Naive thymus-derived CD8-positive, alpha-beta T cell (primary cell): ENCODE measurements at regions not wholly inside any gene's neighbourhood (a gene's known extent, or its start where the extent isn't known, plus 50 kb on each side); places are given as distances from the start of the nearest gene placed in this dataset.

Experiments
- ATAC-seq, 2 donors: fragments of 150-1000 bp; cut with Tn5 transposase in 1 of 2; sonication (Bioruptor Pico), chemical (Tn5 transposase) in 1 of 2; 1 replicate in 1 of 2; 2 replicates in 1 of 2; pipeline ENCODE4 v1.10.0; 2021; ENCODE audit warnings: mild to moderate bottlenecking in 2 of 2, moderate library complexity in 2 of 2
- POLR2A ChIA-PET: fragments of 350-600 bp; sonication (Branson Sonifier 250); formaldehyde crosslinking; loops from one replicate; lab custom pipeline; 2021; ENCODE audit warnings: antibody characterized with exemption; lab: Charles Lee
- DNase-seq, 10 donors: peaks; one replicate each; pipeline versions ENCODE4 v3.0.0 to v3.0.0-alpha.2; 2020 to 2022
- H3K27ac Mint-ChIP-seq, 10 donors: one replicate each; pipeline ENCODE4 v1.8.0; 2020 to 2022; ENCODE audit warnings: mild to moderate bottlenecking in 10 of 10, mixed read lengths in 10 of 10, moderate library complexity in 4 of 10, inconsistent platforms in 1 of 10
- H3K27me3 Mint-ChIP-seq, 5 donors: one replicate each; pipeline ENCODE4 v1.8.0; 2021 to 2022; ENCODE audit warnings: mixed read lengths in 5 of 5
- H3K36me3 Mint-ChIP-seq, 3 donors: one replicate each; pipeline ENCODE4 v1.8.0; 2020 to 2022; ENCODE audit warnings: mixed read lengths in 3 of 3, mild to moderate bottlenecking in 2 of 3, inconsistent platforms in 1 of 3
- H3K4me1 Mint-ChIP-seq, 4 donors: one replicate each; pipeline ENCODE4 v1.8.0; 2021 to 2022; ENCODE audit warnings: mixed read lengths in 4 of 4
- H3K4me3 Mint-ChIP-seq, 10 donors: one replicate each; pipeline ENCODE4 v1.8.0; 2020 to 2022; ENCODE audit warnings: mild to moderate bottlenecking in 10 of 10, mixed read lengths in 10 of 10, moderate library complexity in 6 of 10, inconsistent platforms in 1 of 10
- H3K9me3 Mint-ChIP-seq, 9 donors: one replicate each; pipeline ENCODE4 v1.8.0; 2020 to 2022; ENCODE audit warnings: mixed read lengths in 9 of 9, mild to moderate bottlenecking in 3 of 9, inconsistent platforms in 1 of 9, moderate library complexity in 1 of 9

- no peaks in the 10 kb centered on the region for H3K4me1 Mint-ChIP-seq
- POLR2A ChIA-PET = no interaction called here
- no peak overlapping the region for H3K27ac Mint-ChIP-seq
- DNase-seq (no peak), ATAC-seq (no peak)
- no peaks in the 10 kb centered on the region for H3K36me3 Mint-ChIP-seq
- H3K4me3 Mint-ChIP-seq = no peak overlapping the region
- peaks cover 0 to 22% (median 10%) of the 10 kb centered on the region in 9 donors for H3K9me3 Mint-ChIP-seq
- no peaks in the 10 kb centered on the region for H3K27me3 Mint-ChIP-seq
Observed at GRCh38 chr14:42027271-42027670, 420.6 kb downstream of the LRFN5 start.

GRCh38 chr14:42023452-42023851 is 416.8 kb downstream of the LRFN5 start:
- DNase-seq (no peak), ATAC-seq (no peak)
- Mint-ChIP-seq H3K9me3 (peaks cover 0 to 30% (median 8%) of the 10 kb centered on the region in 9 donors), H3K27me3 (no peaks in the 10 kb centered on the region), H3K36me3 (no peaks in the 10 kb centered on the region), H3K4me1 (no peaks in the 10 kb centered on the region), H3K4me3 (no peak overlapping the region), H3K27ac (no peak overlapping the region)
- POLR2A ChIA-PET = no interaction called here

- Mint-ChIP-seq H3K9me3 (peaks cover 0 to 23% (median 9%) of the 10 kb centered on the region in 9 donors), H3K36me3 (peaks cover 0 to 3% (median 0%) of the 10 kb centered on the region in 3 donors), H3K4me3 (no peak overlapping the region), H3K4me1 (no peaks in the 10 kb centered on the region), H3K27ac (no peak overlapping the region), H3K27me3 (peaks cover 0 to 3% (median 0%) of the 10 kb centered on the region in 5 donors)
- DNase-seq (no peak), ATAC-seq (no peak)
- POLR2A ChIA-PET = no interaction called here
Observed at GRCh38 chr14:42014301-42014700, 407.6 kb downstream of the LRFN5 start.

GRCh38 chr14:42013559-42013958 is 406.9 kb downstream of the LRFN5 start:
- POLR2A ChIA-PET = no interaction called here
- no peak overlapping the region for H3K4me3 Mint-ChIP-seq
- peaks cover 0 to 3% (median 0%) of the 10 kb centered on the region in 3 donors for H3K36me3 Mint-ChIP-seq
- no peak for ATAC-seq
- H3K9me3 Mint-ChIP-seq = peaks cover 0 to 18% (median 5%) of the 10 kb centered on the region in 9 donors
- DNase-seq = no peak
- H3K27me3 Mint-ChIP-seq = peaks cover 0 to 3% (median 0%) of the 10 kb centered on the region in 5 donors
- no peaks in the 10 kb centered on the region for H3K4me1 Mint-ChIP-seq
- no peak overlapping the region for H3K27ac Mint-ChIP-seq

GRCh38 chr14:42013153-42013552 is 406.5 kb downstream of the LRFN5 start:
- POLR2A ChIA-PET = no interaction called here

GRCh38 chr14:42011221-42011620 is 404.5 kb downstream of the LRFN5 start:
- peaks cover 0 to 3% (median 0%) of the 10 kb centered on the region in 5 donors for H3K27me3 Mint-ChIP-seq
- H3K4me1 Mint-ChIP-seq = no peaks in the 10 kb centered on the region
- H3K36me3 Mint-ChIP-seq = no peaks in the 10 kb centered on the region
- POLR2A ChIA-PET = no interaction called here
- ATAC-seq = no peak
- H3K27ac Mint-ChIP-seq = no peak overlapping the region
- DNase-seq = no peak
- H3K9me3 Mint-ChIP-seq = peaks cover 0 to 12% (median 5%) of the 10 kb centered on the region in 9 donors
- H3K4me3 Mint-ChIP-seq = no peak overlapping the region

More at GRCh38 chr14:42013153-42013552, 406.5 kb downstream of the LRFN5 start:
- H3K36me3 Mint-ChIP-seq = peaks cover 0 to 3% (median 0%) of the 10 kb centered on the region in 3 donors
- peaks cover 0 to 3% (median 0%) of the 10 kb centered on the region in 5 donors for H3K27me3 Mint-ChIP-seq
- ATAC-seq (no peak), DNase-seq (no peak)
- no peak overlapping the region for H3K27ac Mint-ChIP-seq
- peaks cover 0 to 21% (median 5%) of the 10 kb centered on the region in 9 donors for H3K9me3 Mint-ChIP-seq
- no peaks in the 10 kb centered on the region for H3K4me1 Mint-ChIP-seq
- H3K4me3 Mint-ChIP-seq = no peak overlapping the region

GRCh38 chr14:42004321-42004720 is 397.6 kb downstream of the LRFN5 start:
- H3K36me3 Mint-ChIP-seq = no peaks in the 10 kb centered on the region
- no peak overlapping the region for H3K4me3 Mint-ChIP-seq
- H3K4me1 Mint-ChIP-seq = no peaks in the 10 kb centered on the region
- no peaks in the 10 kb centered on the region for H3K27me3 Mint-ChIP-seq
- no peak for DNase-seq
- no peak overlapping the region for H3K27ac Mint-ChIP-seq
- POLR2A ChIA-PET = no interaction called here
- no peak for ATAC-seq
- H3K9me3 Mint-ChIP-seq = peaks cover 0 to 3% (median 0%) of the 10 kb centered on the region in 9 donors

GRCh38 chr14:42002141-42002540 is 395.5 kb downstream of the LRFN5 start:
- ATAC-seq (no peak), DNase-seq (no peak)
- H3K9me3 Mint-ChIP-seq = peaks cover 0 to 2% (median 0%) of the 10 kb centered on the region in 9 donors
- H3K27me3 Mint-ChIP-seq = no peaks in the 10 kb centered on the region
- no peaks in the 10 kb centered on the region for H3K36me3 Mint-ChIP-seq
- no peaks in the 10 kb centered on the region for H3K4me1 Mint-ChIP-seq
- no peak overlapping the region for H3K27ac Mint-ChIP-seq
- POLR2A ChIA-PET = no interaction called here
- no peak overlapping the region for H3K4me3 Mint-ChIP-seq

GRCh38 chr14:42001431-42001830 is 394.8 kb downstream of the LRFN5 start:
- H3K27ac Mint-ChIP-seq = no peak overlapping the region
- no peaks in the 10 kb centered on the region for H3K27me3 Mint-ChIP-seq
- POLR2A ChIA-PET = no interaction called here
- no peaks in the 10 kb centered on the region for H3K4me1 Mint-ChIP-seq
- H3K4me3 Mint-ChIP-seq = no peak overlapping the region
- no peak for DNase-seq
- no peaks in the 10 kb centered on the region for H3K36me3 Mint-ChIP-seq
- ATAC-seq = no peak
- H3K9me3 Mint-ChIP-seq = peaks cover 0 to 2% (median 0%) of the 10 kb centered on the region in 9 donors

- ATAC-seq = no peak
- POLR2A ChIA-PET = no interaction called here
- no peaks in the 10 kb centered on the region for H3K36me3 Mint-ChIP-seq
Observed at GRCh38 chr14:42000450-42000849, 393.8 kb downstream of the LRFN5 start.

GRCh38 chr14:41993687-41994086 is 387.0 kb downstream of the LRFN5 start:
- peaks cover 0 to 4% (median 0%) of the 10 kb centered on the region in 9 donors for H3K9me3 Mint-ChIP-seq
- no peaks in the 10 kb centered on the region for H3K27me3 Mint-ChIP-seq
- H3K4me1 Mint-ChIP-seq = no peaks in the 10 kb centered on the region
- H3K4me3 Mint-ChIP-seq = no peak overlapping the region
- DNase-seq = no peak
- POLR2A ChIA-PET = no interaction called here
- H3K36me3 Mint-ChIP-seq = no peaks in the 10 kb centered on the region
- H3K27ac Mint-ChIP-seq = no peak overlapping the region
- no peak for ATAC-seq

More at GRCh38 chr14:42000450-42000849, 393.8 kb downstream of the LRFN5 start:
- Mint-ChIP-seq H3K4me1 (no peaks in the 10 kb centered on the region), H3K27me3 (no peaks in the 10 kb centered on the region), H3K4me3 (no peak overlapping the region), H3K9me3 (peaks cover 0 to 2% (median 0%) of the 10 kb centered on the region in 9 donors), H3K27ac (no peak overlapping the region)
- no peak for DNase-seq

GRCh38 chr14:41986700-41987099 is 380.0 kb downstream of the LRFN5 start:
- no peak for ATAC-seq
- no peaks in the 10 kb centered on the region for H3K36me3 Mint-ChIP-seq
- no peak overlapping the region for H3K4me3 Mint-ChIP-seq
- no peaks in the 10 kb centered on the region for H3K27me3 Mint-ChIP-seq
- no peaks in the 10 kb centered on the region for H3K4me1 Mint-ChIP-seq
- no peak overlapping the region for H3K27ac Mint-ChIP-seq
- peaks cover 0 to 7% (median 0%) of the 10 kb centered on the region in 9 donors for H3K9me3 Mint-ChIP-seq
- POLR2A ChIA-PET = no interaction called here
- no peak for DNase-seq

GRCh38 chr14:41986083-41986645 is 379.5 kb downstream of the LRFN5 start:
- no peak for ATAC-seq
- Mint-ChIP-seq H3K4me1 (no peaks in the 10 kb centered on the region), H3K27me3 (no peaks in the 10 kb centered on the region), H3K27ac (no peak overlapping the region), H3K4me3 (no peak overlapping the region), H3K36me3 (no peaks in the 10 kb centered on the region), H3K9me3 (peaks cover 0 to 9% (median 2%) of the 10 kb centered on the region in 9 donors)
- no peak for DNase-seq
- POLR2A ChIA-PET = no interaction called here

- no peak overlapping the region for H3K27ac Mint-ChIP-seq
Observed at GRCh38 chr14:41973178-41973577, 366.5 kb downstream of the LRFN5 start.

More at GRCh38 chr14:41973178-41973577, 366.5 kb downstream of the LRFN5 start:
- POLR2A ChIA-PET = no interaction called here
- ATAC-seq (no peak), DNase-seq (no peak)
- H3K4me3 Mint-ChIP-seq = no peak overlapping the region
- no peaks in the 10 kb centered on the region for H3K4me1 Mint-ChIP-seq
- H3K9me3 Mint-ChIP-seq = peaks cover 7 to 31% (median 23%) of the 10 kb centered on the region in 9 donors
- H3K27me3 Mint-ChIP-seq = no peaks in the 10 kb centered on the region
- H3K36me3 Mint-ChIP-seq = peaks cover 0 to 12% (median 0%) of the 10 kb centered on the region in 3 donors
